Hematopoietic multipotent progenitor cell treated with erythropoietin and hydrocortisone succinate and interleukin-3 and kit ligand, for 4 days (in vitro differentiated cells): ENCODE measurements at regions not wholly inside any gene's neighbourhood (a gene's known extent, or its start where the extent isn't known, plus 50 kb on each side); places are given as distances from the start of the nearest gene placed in this dataset.
A peak's percentile ranks its signal among the peaks of the same experiment; 100 is the strongest.

Experiments used
- DNase-seq: peaks from one replicate; pipeline ENCODE4 v3.0.0-alpha.2; 2015

- no peak for DNase-seq
Measured at GRCh38 chrX:8232406-8232805, 61.3 kb upstream of the VCX2 start.

GRCh38 chrX:8233091-8233490 is 62.0 kb upstream of the VCX2 start:
- DNase-seq: no peak

GRCh38 chrX:8235026-8235425 is 64.0 kb upstream of the VCX2 start:
- DNase-seq: no peak

- peak; percentile 0 for DNase-seq
Measured at GRCh38 chrX:8237718-8238117, 66.7 kb upstream of the VCX2 start.

GRCh38 chrX:8242431-8243020 is 71.5 kb upstream of the VCX2 start:
- DNase-seq: no peak

GRCh38 chrX:8244301-8244700 is 73.2 kb upstream of the VCX2 start:
- DNase-seq: no peak

- DNase-seq: peak; percentile 0
Measured at GRCh38 chrX:8245411-8245810, 74.3 kb upstream of the VCX2 start.

GRCh38 chrX:8253096-8253495 is 82.0 kb upstream of the VCX2 start:
- no peak for DNase-seq

- DNase-seq: no peak
Measured at GRCh38 chrX:8254401-8254800, 83.3 kb upstream of the VCX2 start.

- DNase-seq: no peak
Measured at GRCh38 chrX:8272821-8273220, 101.8 kb upstream of the VCX2 start.

GRCh38 chrX:8273451-8273895 is 102.4 kb upstream of the VCX2 start:
- DNase-seq: no peak

GRCh38 chrX:8274170-8274569 is 103.1 kb upstream of the VCX2 start:
- DNase-seq: no peak

GRCh38 chrX:8278557-8278956 is 107.5 kb upstream of the VCX2 start:
- DNase-seq: no peak

GRCh38 chrX:8279323-8279722 is 108.3 kb upstream of the VCX2 start:
- no peak for DNase-seq

- DNase-seq: no peak
Measured at GRCh38 chrX:8284131-8284530, 113.1 kb upstream of the VCX2 start.

GRCh38 chrX:8288590-8288989 is 117.5 kb upstream of the VCX2 start:
- DNase-seq: no peak

- DNase-seq: no peak
Measured at GRCh38 chrX:8289523-8289922, 118.5 kb upstream of the VCX2 start.

- DNase-seq: no peak
Measured at GRCh38 chrX:8297766-8298165, 126.7 kb upstream of the VCX2 start.

- no peak for DNase-seq
Measured at GRCh38 chrX:8304668-8305067, 133.6 kb upstream of the VCX2 start.

GRCh38 chrX:8305350-8305749 is 134.3 kb upstream of the VCX2 start:
- no peak for DNase-seq

- DNase-seq: no peak
Measured at GRCh38 chrX:8306291-8306925, 135.3 kb upstream of the VCX2 start.

- DNase-seq: no peak
Measured at GRCh38 chrX:8310409-8310808, 139.3 kb upstream of the VCX2 start.

- no peak for DNase-seq
Measured at GRCh38 chrX:8313844-8314243, 142.8 kb upstream of the VCX2 start.

- DNase-seq: no peak
Measured at GRCh38 chrX:8314881-8315280, 143.8 kb upstream of the VCX2 start.

- DNase-seq: no peak
Measured at GRCh38 chrX:8319359-8319758, 145.3 kb upstream of the VCX3B start.
